HG03439 (cell line): ENCODE measurements at regions not wholly inside any gene's neighbourhood (a gene's known extent, or its start where the extent isn't known, plus 50 kb on each side); places are given as distances from the start of the nearest gene placed in this dataset.
"Not testable (repeated sequence)": the region's sequence is repeated elsewhere in the genome, so short reads cannot be mapped to it uniquely, and the experiment has no call there.

ENCODE experiments used
- ATAC-seq: cut with Tn5 transposase; IDR thresholded peaks from one replicate; pipeline ENCODE4 v1.9.1; 2021; ENCODE audit warnings: mild to moderate bottlenecking, moderate library complexity; ENCODE audit not compliant: unreplicated experiment

GRCh38 chr10:106106114-106106513, 1058.4 kb downstream of the SORCS1 start:
- no peak for ATAC-seq

GRCh38 chr10:106089855-106090254, 1074.7 kb downstream of the SORCS1 start:
- no peak for ATAC-seq

- ATAC-seq: no peak
Measured at GRCh38 chr10:106086391-106086790, 1078.1 kb downstream of the SORCS1 start.

GRCh38 chr10:106083572-106083971, 1080.9 kb downstream of the SORCS1 start:
- ATAC-seq: no peak

GRCh38 chr10:106082865-106083264, 1081.6 kb downstream of the SORCS1 start:
- no peak for ATAC-seq

GRCh38 chr10:106078895-106079576, 1085.5 kb downstream of the SORCS1 start:
- ATAC-seq: no peak

- no peak for ATAC-seq
Measured at GRCh38 chr10:106076496-106076895, 1088.0 kb downstream of the SORCS1 start.

GRCh38 chr10:106053061-106053460, 1111.4 kb downstream of the SORCS1 start:
- no peak for ATAC-seq

- ATAC-seq: no peak
Measured at GRCh38 chr10:106044503-106044902, 1120.0 kb downstream of the SORCS1 start.

- no peak for ATAC-seq
Measured at GRCh38 chr10:106043863-106044262, 1120.6 kb downstream of the SORCS1 start.

- no peak for ATAC-seq
Measured at GRCh38 chr10:106038246-106038645, 1126.3 kb downstream of the SORCS1 start.

- no peak for ATAC-seq
Measured at GRCh38 chr10:106033065-106033464, 1131.4 kb downstream of the SORCS1 start.

- ATAC-seq: no peak
Measured at GRCh38 chr10:106032450-106033002, 1132.0 kb downstream of the SORCS1 start.

- ATAC-seq: no peak
Measured at GRCh38 chr10:106027240-106027639, 1137.3 kb downstream of the SORCS1 start.

- ATAC-seq: no peak
Measured at GRCh38 chr10:106025208-106025811, 1139.2 kb downstream of the SORCS1 start.

- ATAC-seq: no peak
Measured at GRCh38 chr10:106023329-106023728, 1141.2 kb downstream of the SORCS1 start.

GRCh38 chr10:106019559-106019958, 1144.9 kb downstream of the SORCS1 start:
- not testable (repeated sequence) for ATAC-seq

- not testable (repeated sequence) for ATAC-seq
Measured at GRCh38 chr10:106015369-106016199, 1148.9 kb downstream of the SORCS1 start.

- no peak for ATAC-seq
Measured at GRCh38 chr10:106011250-106011649, 1153.3 kb downstream of the SORCS1 start.

- ATAC-seq: no peak
Measured at GRCh38 chr10:106000721-106001120, 1163.8 kb downstream of the SORCS1 start.

GRCh38 chr10:105993609-105994008, 1170.9 kb downstream of the SORCS1 start:
- no peak for ATAC-seq
